ENCODE measurements at regions not wholly inside any gene's neighbourhood (a gene's known extent, or its start where the extent isn't known, plus 50 kb on each side); places are given as distances from the start of the nearest gene placed in this dataset.
"Not testable (repeated sequence)": the region's sequence is repeated elsewhere in the genome, so short reads cannot be mapped to it uniquely, and the experiment has no call there.

DNA sequence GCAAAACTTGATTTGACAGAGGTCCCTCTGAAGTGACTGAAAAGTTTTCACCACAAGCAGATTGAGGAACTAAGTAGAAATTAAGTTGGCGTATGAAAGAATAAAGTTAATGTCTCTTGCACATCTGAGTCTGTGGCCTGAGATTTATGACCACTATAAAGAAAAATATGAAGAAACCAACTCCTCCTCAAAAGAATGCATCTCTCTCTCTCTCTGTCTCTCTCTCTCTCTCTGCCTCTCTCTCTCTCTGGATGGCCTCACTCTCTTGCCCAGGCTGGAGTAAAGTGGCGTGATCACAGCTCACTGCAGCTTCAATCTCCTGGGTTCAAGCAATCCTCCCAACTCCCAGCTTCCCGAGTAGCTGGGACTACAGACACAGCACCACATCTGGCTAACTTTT lies 55.2 kb downstream of the RPL22L1 start:
- no peak overlapping the region for H3K4me3 ChIP-seq (ENCODE audit: low read depth, low read length)
- DNase-seq (ENCODE audit: low read depth): no peak

- H3K4me3 ChIP-seq (ENCODE audit: low read depth, low read length): no peak overlapping the region
- no peak for DNase-seq (ENCODE audit: low read depth)
Measured at GRCh38 chr3:170813266-170813665, 56.7 kb downstream of the RPL22L1 start.

- peak; percentile 47 for DNase-seq (ENCODE audit: low read depth)
- no peak overlapping the region for H3K4me3 ChIP-seq (ENCODE audit: low read depth, low read length)
Measured at GRCh38 chr3:170811928-170812591, 57.9 kb downstream of the RPL22L1 start.

DNA sequence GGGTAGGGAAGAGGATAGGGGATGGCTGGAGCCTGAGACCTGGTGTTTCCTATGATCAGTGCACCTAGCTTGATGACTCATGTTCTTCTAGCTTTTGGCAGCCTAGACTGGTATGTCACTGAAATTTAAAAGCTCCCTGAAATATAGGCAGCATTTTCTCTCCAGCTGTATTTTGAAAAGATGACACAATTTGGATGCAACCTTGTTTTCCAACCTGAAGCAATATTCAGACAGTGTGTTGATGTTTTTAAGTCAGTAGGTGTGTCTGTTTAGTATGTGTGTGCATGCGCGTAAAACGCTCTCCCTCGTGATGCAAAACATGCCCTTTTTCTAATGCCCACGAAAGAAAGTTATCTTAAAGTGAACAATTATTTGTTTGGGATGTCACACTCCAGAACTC lies 58.5 kb downstream of the RPL22L1 start:
- no peak overlapping the region for H3K4me3 ChIP-seq (ENCODE audit: low read depth, low read length)
- DNase-seq (ENCODE audit: low read depth): no peak

- no peak for DNase-seq (ENCODE audit: low read depth)
- H3K4me3 ChIP-seq (ENCODE audit: low read depth, low read length): no peak overlapping the region
Measured at GRCh38 chr3:170809975-170810357, 60.0 kb downstream of the RPL22L1 start.

DNA sequence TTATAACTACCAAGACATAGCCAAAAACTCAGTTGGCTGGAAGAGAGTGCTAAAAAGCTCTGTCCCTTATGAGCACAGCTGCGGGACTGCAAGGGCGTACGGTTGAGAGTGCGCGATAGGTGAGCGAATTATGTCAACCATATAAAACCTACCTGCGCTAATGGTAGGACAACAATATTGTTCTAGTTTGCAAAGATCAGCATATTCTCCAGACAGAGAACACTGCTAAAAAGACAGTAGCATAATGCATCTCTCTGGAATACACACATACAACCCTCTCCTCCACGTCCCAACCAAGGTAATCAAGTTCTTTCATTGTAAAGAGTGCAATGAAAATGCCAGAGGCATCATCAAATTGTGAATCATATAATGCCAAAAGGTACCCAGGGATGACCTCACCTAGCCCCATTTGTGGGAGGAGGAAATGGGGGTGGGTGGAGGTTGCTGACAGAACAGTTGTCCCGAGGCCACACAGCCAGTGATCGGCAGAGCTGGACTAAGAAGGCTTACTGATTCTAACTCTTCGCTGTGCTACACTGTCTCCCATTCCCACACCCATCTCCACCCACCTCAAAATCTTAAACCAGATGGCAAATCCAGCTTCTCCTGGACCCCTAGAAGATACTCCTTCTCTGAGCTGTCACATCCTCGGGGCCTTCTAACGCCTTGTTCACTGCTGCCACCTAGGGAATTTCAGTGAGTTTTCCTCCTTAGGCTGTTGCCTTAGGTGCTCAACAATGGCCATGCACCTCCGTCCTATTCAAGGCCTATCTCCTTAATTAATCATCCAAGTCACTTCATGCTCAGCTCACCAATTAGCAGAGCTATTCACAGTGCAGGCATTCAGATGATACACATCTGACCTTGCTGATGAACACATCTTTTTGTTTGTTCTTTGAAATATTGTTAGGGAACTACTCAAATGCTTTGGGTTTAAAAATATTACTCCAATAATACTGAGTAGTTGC lies 60.7 kb downstream of the RPL22L1 start:
- peak; percentile 48 for DNase-seq (ENCODE audit: low read depth)
- no peak overlapping the region for H3K4me3 ChIP-seq (ENCODE audit: low read depth, low read length)

GRCh38 chr3:170808041-170808440 lies 62.0 kb downstream of the RPL22L1 start:
- DNase-seq (ENCODE audit: low read depth): no peak

GRCh38 chr3:170806676-170807075 lies 63.3 kb downstream of the RPL22L1 start:
- DNase-seq (ENCODE audit: low read depth): no peak
- H3K4me3 ChIP-seq (ENCODE audit: low read depth, low read length): no peak overlapping the region

More at GRCh38 chr3:170808041-170808440, 62.0 kb downstream of the RPL22L1 start:
- H3K4me3 ChIP-seq (ENCODE audit: low read depth, low read length): no peak overlapping the region

GRCh38 chr3:170806141-170806540 lies 63.9 kb downstream of the RPL22L1 start:
- H3K4me3 ChIP-seq (ENCODE audit: low read depth, low read length): no peak overlapping the region
- no peak for DNase-seq (ENCODE audit: low read depth)

- not testable (repeated sequence) for H3K4me3 ChIP-seq (ENCODE audit: low read depth, low read length); DNase-seq (ENCODE audit: low read depth)
Measured at GRCh38 chr3:170805296-170805695, 64.7 kb downstream of the RPL22L1 start.

DNA sequence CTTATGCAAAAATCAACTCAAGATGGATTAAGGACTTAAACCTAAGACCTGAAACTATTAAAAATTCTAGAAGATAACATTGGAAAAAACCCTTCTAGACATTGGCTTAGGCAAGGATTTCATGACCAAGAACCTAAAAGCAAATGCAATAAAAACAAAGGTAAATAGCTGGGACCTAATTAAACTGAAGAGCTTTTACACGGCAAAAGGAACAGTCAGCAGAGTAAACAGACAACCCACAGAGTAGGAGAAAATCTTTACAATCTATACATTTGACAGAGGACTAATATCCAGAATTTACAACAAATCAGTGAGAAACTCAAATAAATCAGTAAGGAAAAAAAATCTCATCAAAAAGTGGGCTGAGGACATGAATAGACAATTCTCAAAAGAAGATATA lies 65.4 kb downstream of the RPL22L1 start:
- not testable (repeated sequence) for DNase-seq (ENCODE audit: low read depth); H3K4me3 ChIP-seq (ENCODE audit: low read depth, low read length)

- H3K4me3 ChIP-seq (ENCODE audit: low read depth, low read length): no peak overlapping the region
Measured at GRCh38 chr3:170804078-170804477, 65.9 kb downstream of the RPL22L1 start.

GRCh38 chr3:170802164-170803151 lies 67.5 kb downstream of the RPL22L1 start:
- peak; percentile 98 for DNase-seq (ENCODE audit: low read depth)
- no peak overlapping the region for H3K4me3 ChIP-seq (ENCODE audit: low read depth, low read length)

More at GRCh38 chr3:170804078-170804477, 65.9 kb downstream of the RPL22L1 start:
- DNase-seq (ENCODE audit: low read depth): no peak

GRCh38 chr3:170801597-170801996 lies 68.4 kb downstream of the RPL22L1 start:
- no peak overlapping the region for H3K4me3 ChIP-seq (ENCODE audit: low read depth, low read length)
- no peak for DNase-seq (ENCODE audit: low read depth)

- not testable (repeated sequence) for H3K4me3 ChIP-seq (ENCODE audit: low read depth, low read length); DNase-seq (ENCODE audit: low read depth)
Measured at GRCh38 chr3:170800275-170800674, 69.7 kb downstream of the RPL22L1 start.

DNA sequence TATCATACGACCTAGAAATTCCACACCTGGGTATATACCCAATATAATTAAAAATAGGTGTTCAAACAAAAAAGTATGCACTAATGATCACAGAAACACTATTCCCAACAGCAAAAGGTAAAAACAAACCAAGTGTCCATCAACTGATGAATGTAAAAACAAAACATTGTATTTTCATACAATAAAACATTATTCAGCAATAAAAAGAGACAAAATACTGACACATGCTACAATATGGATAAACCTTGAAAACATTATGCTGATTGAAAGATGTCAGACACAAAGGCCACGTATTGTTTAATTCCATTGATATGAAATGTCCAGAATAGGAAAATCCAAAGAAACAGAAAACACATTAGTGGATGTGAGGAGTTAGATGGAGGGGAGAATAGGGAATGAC lies 71.0 kb downstream of the RPL22L1 start:
- DNase-seq (ENCODE audit: low read depth): no peak
- H3K4me3 ChIP-seq (ENCODE audit: low read depth, low read length): no peak overlapping the region

DNA sequence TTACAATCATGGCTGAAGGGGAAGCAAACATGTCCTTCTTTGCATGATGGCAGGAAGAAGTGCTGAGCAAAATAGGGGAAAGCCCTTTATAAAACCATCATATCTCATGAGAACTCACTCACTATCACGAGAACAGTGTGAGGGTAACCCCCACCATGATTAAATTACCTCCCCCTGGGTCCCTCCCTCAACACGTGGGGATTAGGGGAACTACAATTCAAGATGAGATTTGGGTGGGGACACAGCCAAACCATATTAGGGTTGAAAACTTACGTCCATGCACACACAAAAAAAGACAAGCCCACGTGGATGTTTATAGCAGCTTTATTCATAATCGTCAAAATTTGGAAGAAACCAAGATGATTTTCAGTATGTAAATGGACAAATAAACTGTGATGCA lies 72.3 kb downstream of the RPL22L1 start:
- H3K4me3 ChIP-seq (ENCODE audit: low read depth, low read length): no peak overlapping the region

GRCh38 chr3:170792471-170792870 lies 77.5 kb downstream of the RPL22L1 start:
- DNase-seq (ENCODE audit: low read depth): no peak

More for the DNA sequence above, 72.3 kb downstream of the RPL22L1 start:
- no peak for DNase-seq (ENCODE audit: low read depth)

GRCh38 chr3:170790647-170791046 lies 79.3 kb downstream of the RPL22L1 start:
- DNase-seq (ENCODE audit: low read depth): no peak
- H3K4me3 ChIP-seq (ENCODE audit: low read depth, low read length): no peak overlapping the region

More at GRCh38 chr3:170792471-170792870, 77.5 kb downstream of the RPL22L1 start:
- H3K4me3 ChIP-seq (ENCODE audit: low read depth, low read length): no peak overlapping the region
